CD14-positive monocyte (primary cell): ENCODE measurements at regions not wholly inside any gene's neighbourhood (a gene's known extent, or its start where the extent isn't known, plus 50 kb on each side); places are given as distances from the start of the nearest gene placed in this dataset.

Source experiments
- DNase-seq, 3 donors: peaks; one replicate each; pipeline ENCODE4 v3.0.0-alpha.2; 2011 to 2022
- H2AFZ ChIP-seq: 2 replicates; pipeline ENCODE4 v1.6.0; 2012; ENCODE audit warnings: mild to moderate bottlenecking, low read depth, low read length, inconsistent platforms; ENCODE audit not compliant: insufficient read depth, poor library complexity, severe bottlenecking
- H3K27ac ChIP-seq, 2 donors: 1 replicate in 1 of 2; 2 replicates in 1 of 2; pipeline ENCODE4 v1.5.1; 2012 to 2013; ENCODE audit warnings: low read length in 2 of 2, control low read depth in 1 of 2, inconsistent platforms in 1 of 2, low read depth in 1 of 2, mild to moderate bottlenecking in 1 of 2
- H3K27me3 ChIP-seq, 2 donors: one replicate each; pipeline versions ENCODE4 v1.6.0 to v1.6.1; 2011 to 2013; ENCODE audit warnings: low read length in 2 of 2; ENCODE audit not compliant: control insufficient read depth in 2 of 2, insufficient read depth in 2 of 2
- H3K36me3 ChIP-seq, 2 donors: replicated peaks in 1 of 2; 1 replicate in 1 of 2; 2 replicates in 1 of 2; pipeline versions ENCODE4 v1.5.1 to v1.6.1; 2012 to 2013; ENCODE audit warnings: low read length in 2 of 2, control low read depth in 1 of 2, inconsistent platforms in 1 of 2, mild to moderate bottlenecking in 1 of 2; ENCODE audit not compliant: insufficient read depth in 2 of 2, control insufficient read depth in 1 of 2
- H3K4me1 ChIP-seq, 2 donors: 1 replicate in 1 of 2; 2 replicates in 1 of 2; pipeline versions ENCODE4 v1.5.1 to v1.6.1; 2012 to 2013; ENCODE audit warnings: low read length in 2 of 2, control low read depth in 1 of 2, inconsistent platforms in 1 of 2, mild to moderate bottlenecking in 1 of 2, moderate library complexity in 1 of 2; ENCODE audit not compliant: insufficient read depth in 2 of 2, control insufficient read depth in 1 of 2
- H3K4me2 ChIP-seq: replicated peaks from 2 replicates; pipeline ENCODE3; 2012; ENCODE audit warnings: low read length, moderate library complexity, mild to moderate bottlenecking; ENCODE audit not compliant: poor library complexity, severe bottlenecking; ENCODE audit errors: extremely low read depth
- H3K4me3 ChIP-seq, 3 experiments: fragments of 200-600 bp in 1 of 3; sonication (generic) in 1 of 3; replicated peaks in 1 of 3; 1 replicate in 2 of 3; 2 replicates in 1 of 3; pipeline ENCODE4 v1.5.1; 2011 to 2013; ENCODE audit warnings: low read length in 3 of 3, mild to moderate bottlenecking in 3 of 3, control low read depth in 2 of 3, low read depth in 2 of 3, inconsistent platforms in 1 of 3, moderate library complexity in 1 of 3
- H3K79me2 ChIP-seq: 2 replicates; pipeline ENCODE4 v1.6.0; 2012; ENCODE audit warnings: mild to moderate bottlenecking, control low read depth, inconsistent platforms, low read length, moderate library complexity; ENCODE audit not compliant: insufficient read depth
- H3K9ac ChIP-seq: 2 replicates; pipeline ENCODE4 v1.6.0; 2017; ENCODE audit warnings: low read length, mild to moderate bottlenecking; ENCODE audit not compliant: insufficient read depth, poor library complexity, severe bottlenecking
- H3K9me3 ChIP-seq, 2 donors: replicated peaks in 1 of 2; 1 replicate in 1 of 2; 2 replicates in 1 of 2; pipeline versions ENCODE4 v1.5.1 to v1.6.1; 2012 to 2013; ENCODE audit warnings: low read length in 2 of 2, control low read depth in 1 of 2; ENCODE audit not compliant: control insufficient read depth in 1 of 2, insufficient read depth in 1 of 2
- H4K20me1 ChIP-seq: 2 replicates; pipeline ENCODE4 v1.6.0; 2012; ENCODE audit warnings: mild to moderate bottlenecking, low read length, control low read depth, moderate library complexity; ENCODE audit not compliant: insufficient read depth
- H3K27ac Mint-ChIP-seq, 7 donors: one replicate each; pipeline ENCODE4 v1.8.0; 2020; ENCODE audit warnings: mild to moderate bottlenecking in 7 of 7, mixed read lengths in 7 of 7, moderate library complexity in 6 of 7, inconsistent platforms in 2 of 7
- H3K27me3 Mint-ChIP-seq, 3 donors: one replicate each; pipeline ENCODE4 v1.8.0; 2021 to 2022; ENCODE audit warnings: low read depth in 3 of 3, mild to moderate bottlenecking in 3 of 3, mixed read lengths in 3 of 3, moderate library complexity in 3 of 3, inconsistent platforms in 1 of 3
- H3K36me3 Mint-ChIP-seq, 2 donors: one replicate each; pipeline ENCODE4 v1.8.0; 2020; ENCODE audit warnings: mixed read lengths in 2 of 2, inconsistent platforms in 1 of 2, mild to moderate bottlenecking in 1 of 2
- H3K4me1 Mint-ChIP-seq: one replicate; pipeline ENCODE4 v1.8.0; 2020; ENCODE audit warnings: mild to moderate bottlenecking, mixed read lengths
- H3K4me3 Mint-ChIP-seq, 2 donors: one replicate each; pipeline ENCODE4 v1.8.0; 2020; ENCODE audit warnings: mild to moderate bottlenecking in 2 of 2, mixed read lengths in 2 of 2, moderate library complexity in 1 of 2
- H3K9me3 Mint-ChIP-seq, 7 donors: one replicate each; pipeline ENCODE4 v1.8.0; 2020 to 2022; ENCODE audit warnings: mixed read lengths in 7 of 7, mild to moderate bottlenecking in 6 of 7, moderate library complexity in 6 of 7, inconsistent platforms in 2 of 7
- CTCF ChIP-seq: fragments of 200-600 bp; IDR thresholded peaks from one replicate; pipeline ENCODE4 v1.8.0; 2022; ENCODE audit warnings: antibody characterized with exemption, mild to moderate bottlenecking
- WGBS: methylation state at CpG from one replicate; pipeline ENCODE4 v1.1.5; 2013; ENCODE audit warnings: missing lambda C conversion rate; ENCODE audit not compliant: insufficient coverage; 5-methylcytosine and 5-hydroxymethylcytosine counted together
- intact Hi-C, 2 donors: fragments of 100-400 bp; cut with micrococcal nuclease; formaldehyde crosslinking; loops; one replicate each; pipeline versions ENCODE4 v1.15.0 to v1.15.1; 2023

DNA sequence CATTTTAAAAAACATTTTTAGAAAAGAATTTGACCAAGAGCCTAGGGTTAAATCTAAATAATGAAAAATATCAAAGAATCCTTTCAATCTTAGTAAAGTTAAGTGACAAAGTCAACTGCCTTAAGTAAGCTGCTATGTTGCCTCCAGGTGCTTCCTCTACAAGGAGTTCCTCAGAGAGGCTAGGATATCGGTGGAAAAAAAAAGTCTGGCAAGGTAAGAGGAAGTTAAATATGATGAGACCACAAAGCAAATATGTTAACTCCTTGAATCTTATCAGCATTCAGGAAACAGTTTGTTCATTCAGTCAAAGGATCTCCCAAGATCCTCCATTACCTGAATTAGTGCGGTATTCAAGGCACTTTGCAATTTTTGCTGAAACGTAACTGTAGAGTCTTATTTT, 563.5 kb downstream of the PTPRC start:
- H3K27me3 Mint-ChIP-seq: no peaks in the 10 kb centered on the region
- no peak overlapping the region for H3K9ac ChIP-seq
- no peak for TF ChIP-seq CTCF
- intact Hi-C loops: no loop called here
- no peak for DNase-seq
- H4K20me1 ChIP-seq: no peaks in the 10 kb centered on the region
- H3K4me1 ChIP-seq: no peaks in the 10 kb centered on the region
- H3K27me3 ChIP-seq: no peaks in the 10 kb centered on the region
- H3K36me3 Mint-ChIP-seq: no peaks in the 10 kb centered on the region
- WGBS: no CpG with 5 or more reads among the region's 3 CpGs
- no peaks in the 10 kb centered on the region for H3K79me2 ChIP-seq
- no peaks in the 10 kb centered on the region for H3K4me1 Mint-ChIP-seq
- no peak overlapping the region for H3K4me3 Mint-ChIP-seq
- H2AFZ ChIP-seq: no peak overlapping the region
- no peak overlapping the region for H3K27ac ChIP-seq
- H3K9me3 ChIP-seq: no peaks in the 10 kb centered on the region
- H3K9me3 Mint-ChIP-seq: peaks cover 1 to 9% (median 4%) of the 10 kb centered on the region in 7 donors
- H3K27ac Mint-ChIP-seq: no peak overlapping the region
- H3K36me3 ChIP-seq: no peaks in the 10 kb centered on the region
- H3K4me3 ChIP-seq: no peak overlapping the region
- no peak overlapping the region for H3K4me2 ChIP-seq

GRCh38 chr1:199204231-199204630, 565.4 kb downstream of the PTPRC start:
- WGBS: no CpG with 5 or more reads among the region's 3 CpGs
- Histone ChIP-seq H3K4me1 (no peaks in the 10 kb centered on the region), H3K27me3 (no peaks in the 10 kb centered on the region), H4K20me1 (no peaks in the 10 kb centered on the region), H3K9ac (no peak overlapping the region), H3K4me2 (no peak overlapping the region), H2AFZ (no peak overlapping the region), H3K4me3 (no peak overlapping the region), H3K9me3 (no peaks in the 10 kb centered on the region), H3K79me2 (no peaks in the 10 kb centered on the region), H3K27ac (no peak overlapping the region), H3K36me3 (no peaks in the 10 kb centered on the region)
- H3K4me1 Mint-ChIP-seq: no peaks in the 10 kb centered on the region
- intact Hi-C loops: no loop called here
- TF ChIP-seq CTCF: no peak
- H3K27me3 Mint-ChIP-seq: no peaks in the 10 kb centered on the region
- no peak overlapping the region for H3K27ac Mint-ChIP-seq
- peaks cover 0 to 5% (median 1%) of the 10 kb centered on the region in 7 donors for H3K9me3 Mint-ChIP-seq
- DNase-seq: no peak
- H3K4me3 Mint-ChIP-seq: no peak overlapping the region
- H3K36me3 Mint-ChIP-seq: no peaks in the 10 kb centered on the region
